Stimulated activated CD4-positive, alpha-beta T cell treated with anti-CD3 and anti-CD28 coated beads, Interleukin-2, amount 100 ng/mL, for 48 hours (primary cell): ENCODE measurements at regions not wholly inside any gene's neighbourhood (a gene's known extent, or its start where the extent isn't known, plus 50 kb on each side); places are given as distances from the start of the nearest gene placed in this dataset.

Experiments used
- DNase-seq, 2 donors: peaks; one replicate each; pipeline ENCODE4 v3.0.0-alpha.2; 2020

DNA sequence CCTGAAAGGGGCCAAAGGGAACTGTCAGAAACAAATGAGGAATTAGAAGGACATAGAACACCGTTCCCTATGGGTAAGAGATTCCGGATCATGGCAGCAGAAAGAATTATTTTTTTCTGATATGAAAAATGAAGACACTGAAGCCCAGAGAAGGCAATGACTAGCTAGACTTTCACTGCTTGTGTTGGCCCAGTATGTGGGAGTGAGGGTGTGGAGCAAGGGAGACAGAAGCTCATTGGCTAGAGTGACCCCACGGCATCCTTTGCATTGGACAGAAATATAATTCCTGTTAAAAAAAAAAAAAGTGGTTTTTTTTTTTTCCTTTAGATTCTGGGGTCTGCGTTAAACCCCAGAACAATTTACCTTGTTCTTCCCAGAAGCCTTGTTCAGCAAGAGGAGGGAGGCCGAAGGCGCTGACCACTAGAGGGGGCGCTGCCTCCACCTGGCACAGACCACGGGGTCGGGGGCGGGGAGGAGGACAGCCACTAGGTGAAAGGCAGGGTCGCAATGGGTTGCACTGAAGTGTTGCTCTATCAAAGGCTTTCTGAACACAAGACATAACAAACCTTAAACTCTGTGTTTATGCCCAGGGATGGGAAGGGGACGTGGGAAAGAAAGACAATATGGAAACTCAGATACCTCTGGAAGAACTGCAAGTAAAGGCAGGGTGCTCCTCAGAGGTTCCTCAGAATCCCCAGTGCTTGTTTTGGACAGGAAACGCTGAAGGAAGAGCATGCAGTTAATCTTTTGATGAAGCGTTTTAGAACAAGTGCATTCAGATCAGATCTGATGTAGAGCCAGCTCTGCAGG, 156.8 kb downstream of the KCNA5 start:
- DNase-seq, result peak; percentile 13 to 34

DNA sequence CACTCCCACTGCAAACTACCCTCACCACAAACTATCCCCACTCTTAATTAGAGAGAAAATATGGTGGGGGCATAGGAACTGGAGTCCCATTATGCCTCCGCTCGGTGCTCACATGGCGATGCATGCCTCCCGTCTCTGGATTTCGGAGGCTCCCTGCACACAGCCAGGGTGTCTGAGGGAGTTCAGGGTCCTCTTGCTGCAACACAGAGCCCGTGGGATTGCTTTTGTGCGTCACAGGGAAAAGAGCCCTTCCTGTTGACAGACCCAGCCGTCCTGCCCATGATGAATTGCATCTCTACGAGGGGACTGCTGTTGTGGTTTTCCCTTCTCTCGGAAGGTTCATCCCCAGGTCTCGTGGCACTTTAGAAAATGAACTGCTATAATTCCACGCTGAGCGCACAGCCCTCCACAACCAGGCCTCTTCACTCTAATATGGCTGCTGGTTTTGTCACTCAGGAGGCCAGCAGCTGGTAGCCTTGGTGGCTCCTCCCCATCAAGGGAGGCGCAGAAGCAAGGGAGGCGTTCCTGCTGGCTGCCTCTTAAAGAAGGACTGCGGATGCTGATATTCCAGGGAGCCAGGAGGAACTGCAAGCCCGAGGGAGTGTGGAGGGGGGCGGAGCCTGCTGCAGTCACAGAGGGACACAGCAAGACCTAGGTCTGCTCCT, 158.0 kb downstream of the KCNA5 start:
- no peak for DNase-seq

DNA sequence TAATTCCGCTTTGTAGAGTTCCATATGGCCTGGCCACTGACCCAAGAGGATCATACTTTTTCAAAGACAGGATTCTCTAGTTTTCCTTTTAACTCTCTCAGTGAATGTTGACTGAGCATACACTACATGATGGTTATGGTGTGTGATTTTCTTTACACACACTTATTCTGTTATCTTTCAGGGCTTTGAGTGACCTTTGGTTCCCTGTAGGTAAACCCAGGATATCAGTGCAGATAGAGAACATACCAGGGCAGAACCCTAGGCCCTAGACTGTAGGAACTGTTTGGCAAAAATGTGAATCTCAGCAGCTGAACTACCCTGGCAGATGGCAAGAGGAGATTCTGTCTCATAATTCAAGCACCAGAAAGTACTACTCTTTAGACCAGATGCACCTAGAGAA, 159.6 kb downstream of the KCNA5 start:
- DNase-seq, result no peak

DNA sequence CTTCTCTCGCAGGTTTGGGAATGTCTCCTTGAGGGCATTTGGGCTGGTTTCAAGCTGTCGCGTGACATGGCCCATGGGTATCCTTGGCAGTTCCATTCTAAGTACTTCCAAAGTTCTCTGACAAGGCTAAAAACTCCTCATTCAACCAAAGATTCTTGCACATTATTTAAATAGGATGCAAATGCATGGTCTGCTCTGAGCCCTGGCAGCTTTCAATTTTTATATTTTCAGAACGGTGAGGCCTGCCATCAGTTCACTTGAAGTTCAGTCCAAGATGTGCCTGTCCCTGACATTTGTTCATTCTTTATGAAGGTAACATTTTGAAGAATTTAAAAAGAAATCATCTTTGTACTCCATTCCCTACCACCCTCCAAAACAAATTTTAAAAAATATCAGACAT, 160.0 kb downstream of the KCNA5 start:
- DNase-seq, result no peak

DNA sequence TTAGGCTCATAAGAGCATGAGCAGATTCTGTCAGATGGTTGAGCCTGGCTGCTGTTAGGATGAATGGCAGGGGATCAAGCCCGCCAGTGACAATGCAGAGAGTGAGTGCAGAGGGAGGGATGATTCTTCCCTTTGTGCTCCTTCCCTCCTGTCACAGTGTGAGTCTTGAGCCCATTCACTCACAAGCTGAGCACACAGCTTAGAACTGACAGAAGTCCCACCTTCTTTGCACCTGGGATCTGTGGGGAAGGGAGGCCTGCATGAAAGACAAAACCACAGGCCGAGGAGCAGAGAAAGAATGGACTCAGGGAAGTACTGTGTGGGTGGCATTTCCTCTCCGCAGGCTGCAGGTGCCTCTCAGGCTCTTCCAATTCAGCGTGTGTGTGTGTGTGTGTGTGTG, 160.6 kb downstream of the KCNA5 start:
- no peak for DNase-seq

DNA sequence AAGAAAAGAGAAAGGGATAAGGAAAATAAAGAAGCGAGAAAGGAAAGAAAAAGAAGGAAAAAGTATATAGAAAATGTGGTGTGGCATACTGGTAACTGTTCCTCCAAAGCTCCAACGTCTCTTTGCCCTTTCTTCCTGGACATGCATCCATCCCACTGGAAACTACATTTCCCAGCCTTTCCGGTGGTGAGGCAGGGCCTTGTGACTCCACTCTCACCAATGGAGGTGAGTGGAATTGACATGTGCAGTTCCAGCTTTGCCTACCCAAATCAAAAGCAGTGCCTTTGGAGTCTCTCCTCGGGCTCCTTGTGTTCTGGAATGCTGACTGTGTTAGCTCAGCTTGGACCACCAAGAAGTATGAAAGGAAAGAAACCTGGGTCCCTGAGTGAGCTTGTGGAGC, 161.2 kb downstream of the KCNA5 start:
- no peak for DNase-seq

DNA sequence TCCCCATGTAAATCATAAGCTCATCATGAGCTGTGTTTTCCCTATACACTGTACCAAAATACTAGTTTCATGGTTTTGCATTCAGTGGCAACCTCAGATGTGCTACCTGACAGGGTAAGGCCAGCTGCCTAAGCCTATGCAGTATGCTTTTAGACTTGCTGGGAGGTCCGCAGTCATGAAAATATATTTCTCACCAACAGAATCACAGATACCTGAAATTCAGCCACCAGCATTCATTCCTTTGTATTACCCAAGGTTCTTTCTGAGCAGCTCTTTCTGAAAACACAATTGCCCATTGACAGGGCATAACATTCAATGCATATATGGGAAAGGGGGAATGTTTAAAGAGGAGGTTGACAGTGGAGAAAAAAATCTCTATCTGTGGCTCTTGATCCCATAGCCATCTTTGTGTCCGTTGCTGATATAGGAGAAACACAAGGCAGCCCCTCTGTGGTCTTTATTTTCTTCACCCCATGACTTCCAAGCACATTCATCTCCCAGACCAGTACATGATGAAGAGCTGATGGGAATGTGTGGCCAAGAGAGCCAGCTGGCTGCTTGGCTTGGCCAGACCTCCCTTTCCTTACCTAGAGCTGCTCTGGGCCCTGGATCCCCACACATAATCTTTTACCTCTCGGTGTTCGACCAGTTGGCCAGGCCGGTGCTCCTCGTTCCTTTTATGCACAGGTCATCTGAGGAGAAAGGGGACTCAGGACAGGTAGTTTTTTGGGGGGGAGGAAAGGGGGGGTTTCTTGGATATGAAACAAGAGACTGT, 162.9 kb downstream of the KCNA5 start:
- DNase-seq, result no peak

DNA sequence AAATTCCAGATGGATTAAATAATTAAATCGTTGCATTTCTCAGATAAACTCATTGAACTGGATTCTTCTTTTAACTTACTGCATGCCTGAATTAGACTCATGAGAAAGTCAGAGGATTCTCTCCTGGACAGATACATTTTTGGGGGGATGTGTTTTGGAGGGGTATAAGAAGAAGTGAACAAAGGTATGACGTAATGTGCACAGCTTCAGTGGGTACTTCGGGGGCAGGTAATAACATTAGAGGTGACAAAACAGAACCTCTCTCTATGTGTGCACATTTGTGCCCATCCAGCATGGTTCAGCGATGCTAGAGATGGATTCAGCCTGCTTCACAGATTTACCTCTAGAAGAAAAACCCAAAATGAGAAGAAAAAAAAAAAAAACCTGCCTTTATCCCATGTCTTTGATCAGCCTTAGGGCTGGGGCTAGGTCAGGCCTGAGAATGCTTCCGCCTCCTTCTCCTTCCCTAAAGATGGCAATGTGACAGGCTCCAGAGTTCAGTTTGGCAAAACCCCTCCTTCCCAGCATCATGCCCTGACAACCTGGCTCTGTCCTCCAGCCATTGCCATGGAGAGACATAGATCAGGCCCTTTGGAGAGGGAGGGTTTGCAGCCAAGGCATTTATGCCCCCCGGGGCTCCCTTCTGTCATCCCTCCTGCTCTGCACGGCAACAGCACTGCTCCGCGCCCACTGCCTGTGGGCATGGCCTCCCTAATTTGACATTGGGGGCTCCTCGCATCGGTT, 166.7 kb downstream of the KCNA5 start:
- DNase-seq, result no peak

DNA sequence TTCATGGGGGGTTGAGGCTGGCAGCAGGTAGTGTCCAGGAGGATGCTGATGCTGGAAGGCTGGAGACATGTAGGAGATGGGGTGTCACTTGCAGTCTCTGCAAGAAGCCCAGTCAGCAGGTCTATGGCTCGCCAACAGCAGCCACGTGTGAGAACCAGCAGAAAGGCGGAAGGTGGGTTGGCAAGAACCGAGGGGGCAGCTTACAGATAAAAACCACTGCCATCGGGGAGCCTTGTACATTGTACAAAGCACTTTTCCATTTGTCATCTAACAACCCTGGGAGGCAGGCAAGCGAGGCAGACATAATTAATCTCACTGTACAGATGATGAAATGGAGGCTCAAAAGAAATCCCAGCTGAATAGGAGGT, 167.2 kb downstream of the KCNA5 start:
- DNase-seq, result no peak

DNA sequence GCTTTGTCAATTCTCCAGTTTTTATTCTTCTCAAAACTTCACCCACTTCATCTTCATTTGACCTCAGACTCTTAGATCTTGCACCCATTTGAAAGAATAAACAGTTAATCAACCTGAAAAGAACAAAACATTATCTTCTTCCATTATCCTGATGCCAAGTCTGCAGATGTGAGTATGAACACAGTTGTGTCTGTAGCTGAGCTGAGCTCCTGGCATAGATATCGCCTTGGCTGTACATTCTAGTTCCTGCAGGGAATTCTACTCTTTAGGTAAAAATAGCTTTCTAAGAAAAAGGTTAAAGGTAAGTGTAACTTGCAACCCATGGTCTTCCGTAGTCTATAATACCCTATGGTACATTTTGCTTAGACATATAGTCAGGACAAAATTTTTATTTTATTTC, 169.7 kb downstream of the KCNA5 start:
- DNase-seq, result no peak

DNA sequence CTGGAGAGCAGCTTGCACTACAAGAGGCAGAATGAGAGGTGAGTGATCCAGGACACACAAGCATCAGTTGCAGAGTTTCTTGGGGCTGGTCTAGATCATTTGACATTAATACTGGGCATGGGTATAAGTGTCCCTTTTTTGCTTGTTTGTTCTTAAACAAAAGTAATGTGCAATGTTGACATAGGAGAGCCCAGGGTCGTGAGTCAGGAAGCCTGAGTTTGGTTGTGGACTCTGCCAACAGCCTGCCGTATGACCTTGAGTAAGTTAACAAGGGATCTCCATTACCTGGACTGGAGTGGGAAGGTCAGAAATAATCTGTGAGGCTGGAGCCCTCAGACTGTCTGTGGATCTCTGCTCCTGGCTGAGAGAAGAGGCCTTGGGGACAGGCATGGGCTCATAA, 170.3 kb downstream of the KCNA5 start:
- no peak for DNase-seq

DNA sequence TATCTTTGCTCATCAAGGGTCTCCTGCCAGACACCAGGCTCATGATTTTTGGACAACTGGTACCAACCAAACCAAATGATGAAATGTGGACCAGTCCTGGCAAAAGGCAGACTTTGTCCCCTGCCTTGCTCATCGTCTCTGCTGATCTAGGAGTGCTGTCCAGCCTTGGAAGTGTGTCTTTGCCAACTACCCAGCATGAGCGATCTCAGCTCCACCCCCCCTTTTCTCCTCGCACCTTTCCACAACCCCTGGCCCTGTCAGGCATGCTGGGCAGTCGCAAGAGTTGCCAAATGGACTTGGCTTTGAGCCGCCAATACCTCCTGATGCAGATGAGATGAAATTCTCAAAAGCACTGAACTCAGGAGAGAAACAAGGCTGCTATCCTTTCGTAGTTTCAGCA, 174.3 kb downstream of the KCNA5 start:
- DNase-seq, result no peak

DNA sequence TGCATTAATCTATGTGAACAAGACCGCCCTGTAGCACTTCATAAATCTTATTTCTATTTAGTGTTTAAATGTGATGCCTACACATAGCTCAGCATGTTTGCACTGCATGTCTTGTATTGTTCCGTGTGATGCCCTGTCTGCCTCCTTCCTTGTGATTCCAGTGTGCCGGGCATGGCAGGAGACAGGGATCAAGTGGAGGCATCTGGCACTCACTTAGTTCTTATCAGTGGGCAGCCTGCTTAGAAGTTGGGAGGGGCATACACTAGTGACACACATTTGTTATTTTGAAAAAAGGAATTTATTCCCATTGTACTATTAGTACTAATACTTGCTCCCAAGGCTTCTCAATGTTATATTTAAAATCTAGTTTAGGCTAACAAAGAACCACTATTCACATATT, 176.4 kb downstream of the KCNA5 start:
- DNase-seq, result no peak

DNA sequence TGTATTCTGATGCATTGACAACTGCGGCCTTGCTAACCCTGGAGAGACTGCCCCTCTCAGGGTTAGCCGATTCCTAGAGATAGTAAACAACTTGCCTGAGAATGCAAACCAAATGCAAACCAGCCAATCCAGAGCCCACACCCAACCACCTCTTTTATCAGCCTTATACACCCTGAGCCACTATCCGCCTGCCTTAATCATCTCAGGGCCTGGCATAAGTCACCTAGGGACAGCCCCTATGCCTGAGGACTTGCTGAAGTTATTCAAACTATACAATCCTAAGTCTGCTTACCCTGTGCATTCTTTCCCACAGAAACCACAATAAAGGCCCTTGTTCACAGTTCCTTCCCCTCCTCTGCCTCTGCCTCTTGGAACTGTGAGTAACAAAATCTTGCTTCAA, 177.2 kb downstream of the KCNA5 start:
- peak in 1 of 2 donors; percentile 20 for DNase-seq

DNA sequence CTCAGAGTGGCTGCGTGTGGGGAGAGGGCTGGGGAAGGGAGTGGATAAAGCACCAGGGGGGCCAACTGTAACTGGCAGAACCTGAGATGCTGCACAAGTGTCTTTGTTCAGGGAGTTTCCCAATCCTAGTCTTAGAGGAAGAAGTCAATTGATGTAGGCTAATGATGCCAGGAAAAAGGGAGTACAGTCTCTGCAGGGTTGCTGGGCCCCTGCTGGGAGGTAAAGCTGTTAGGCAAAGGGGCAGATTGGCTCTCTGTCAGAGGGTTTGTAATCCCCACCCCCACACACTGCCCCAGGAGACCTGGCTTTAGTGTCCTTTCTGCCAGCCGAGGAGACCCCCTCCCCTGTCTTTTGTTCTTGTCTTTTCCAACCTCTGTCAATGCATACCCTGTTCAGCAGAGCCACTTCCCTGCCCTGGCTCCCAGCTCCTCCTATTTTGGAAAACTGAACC, 178.4 kb downstream of the KCNA5 start:
- DNase-seq, result no peak

DNA sequence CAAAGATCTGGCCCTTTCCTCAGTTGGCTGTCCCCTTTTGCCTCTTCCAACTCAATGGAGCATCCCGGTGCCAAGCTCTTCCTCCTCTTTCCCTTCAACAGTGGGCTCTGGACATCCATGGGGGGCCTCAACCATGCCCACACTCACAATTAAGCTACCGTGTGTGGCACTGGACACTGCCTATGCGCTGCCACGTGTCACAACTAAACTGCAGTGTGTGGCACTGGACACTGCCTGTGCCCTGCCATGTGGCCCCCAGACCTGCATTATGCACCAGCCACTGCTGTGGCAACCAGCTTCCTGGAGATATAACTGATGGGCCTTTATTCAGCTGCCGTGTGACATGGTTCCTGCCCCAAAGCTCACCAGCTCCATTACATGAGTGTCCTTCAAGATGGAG, 179.1 kb downstream of the KCNA5 start:
- no peak for DNase-seq

DNA sequence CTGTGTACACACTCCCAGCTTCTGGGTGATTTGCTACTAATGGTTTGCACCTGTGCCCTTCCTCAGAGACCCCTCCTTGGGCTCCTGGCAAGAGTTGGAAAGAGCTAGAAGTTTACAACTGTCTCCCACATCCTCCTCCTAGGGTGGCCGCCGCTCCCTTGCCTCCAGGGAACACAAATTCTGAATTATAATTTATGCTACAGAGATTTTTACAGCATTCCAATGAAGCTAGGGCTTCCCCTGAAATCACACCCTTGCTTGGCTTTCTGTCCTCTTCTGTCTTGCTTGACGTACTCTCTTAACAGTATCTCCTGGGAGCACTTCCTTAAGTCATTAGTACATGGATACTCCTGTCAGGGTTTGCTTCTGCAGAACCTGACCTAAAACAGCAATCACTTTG, 180.2 kb downstream of the KCNA5 start:
- DNase-seq, result no peak

DNA sequence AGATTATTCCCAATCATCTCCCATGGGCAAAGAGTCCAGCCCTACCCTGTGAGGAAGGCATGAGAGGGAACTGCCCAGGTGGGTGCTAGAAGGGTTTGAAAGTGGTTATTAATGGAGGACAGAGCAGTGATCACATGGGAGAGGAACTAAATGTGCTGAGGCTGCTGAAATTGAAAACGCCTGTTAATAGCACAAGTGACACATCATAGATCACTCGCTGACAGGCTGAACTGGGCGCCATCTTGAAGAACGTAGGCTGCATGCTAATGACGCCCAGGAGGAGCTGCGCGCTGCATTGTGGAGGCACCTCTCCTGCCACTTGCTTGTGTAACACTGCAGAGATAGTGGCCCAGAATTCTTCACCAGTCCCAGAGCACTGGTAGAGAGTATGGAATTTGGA, 182.9 kb downstream of the KCNA5 start:
- DNase-seq, result no peak

DNA sequence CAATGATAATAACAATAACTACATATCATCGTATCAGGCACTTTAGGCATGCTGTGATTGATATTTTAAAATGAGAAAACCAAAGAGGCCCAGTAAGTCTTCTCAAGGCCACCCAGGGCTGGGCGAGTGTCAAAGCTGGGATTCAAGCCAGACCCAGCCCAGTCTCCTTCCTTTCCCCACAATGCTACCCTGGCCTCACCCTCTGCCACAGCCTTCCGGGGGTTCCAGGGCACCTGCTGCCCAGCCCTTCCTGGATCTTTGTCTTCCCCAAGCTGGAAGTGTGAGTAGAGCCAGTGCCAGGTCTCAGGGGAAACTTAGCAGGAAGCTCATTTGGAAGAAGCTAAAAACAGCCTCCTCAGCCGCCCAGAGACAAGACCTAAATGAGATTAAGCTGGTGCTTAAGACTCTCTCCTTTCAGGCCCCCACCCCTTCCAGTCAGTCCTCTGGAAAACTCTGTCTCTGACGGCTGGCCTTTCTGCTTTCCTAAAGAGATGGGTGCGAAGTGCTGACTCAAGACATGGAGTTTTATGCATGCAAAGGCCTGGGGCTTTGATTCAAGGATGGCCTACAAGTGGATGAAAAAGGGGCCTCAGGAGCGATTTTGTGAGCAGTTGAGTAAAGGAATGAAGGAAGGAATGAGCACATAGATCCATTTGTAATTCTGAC, 184.2 kb downstream of the KCNA5 start:
- DNase-seq, result no peak

DNA sequence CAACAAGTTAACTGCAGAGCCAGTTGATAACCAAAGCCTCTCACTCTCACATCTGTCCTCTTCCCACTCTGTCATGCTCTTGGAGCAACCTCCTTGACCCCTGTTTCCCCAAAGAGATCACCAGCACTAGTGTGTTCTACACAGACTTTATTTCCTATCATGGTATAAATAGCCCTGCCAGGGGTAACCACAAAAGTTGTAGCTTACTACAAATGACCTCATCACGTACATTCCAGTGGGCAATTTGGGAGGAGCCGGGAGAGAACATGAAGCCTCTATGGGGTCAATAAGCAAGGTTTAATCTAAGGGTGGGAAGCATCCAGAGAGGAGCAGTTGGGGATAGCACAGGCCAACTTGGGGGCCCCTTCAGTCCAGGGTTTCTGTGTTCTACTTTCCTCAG, 186.5 kb downstream of the KCNA5 start:
- DNase-seq, result no peak

DNA sequence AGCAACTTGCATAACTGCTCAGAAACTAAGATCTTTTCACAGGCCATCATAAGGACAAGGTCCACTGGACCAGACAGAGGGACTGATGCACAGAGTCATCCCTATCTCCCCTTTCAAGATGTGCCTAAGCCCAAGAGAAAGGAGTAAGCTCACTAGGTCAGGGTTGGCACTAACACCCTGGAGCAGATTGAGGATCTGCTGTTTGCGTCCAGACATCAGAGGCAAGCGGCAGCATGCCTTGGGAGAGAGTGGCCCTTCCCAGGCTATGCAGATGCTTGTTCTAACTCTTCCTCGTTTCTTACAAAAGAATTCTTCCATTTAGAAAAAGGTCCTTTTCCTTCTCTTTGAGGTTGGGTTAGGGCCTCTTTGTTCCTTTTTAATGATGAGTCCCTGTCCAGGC, 187.2 kb downstream of the KCNA5 start:
- DNase-seq, result no peak

DNA sequence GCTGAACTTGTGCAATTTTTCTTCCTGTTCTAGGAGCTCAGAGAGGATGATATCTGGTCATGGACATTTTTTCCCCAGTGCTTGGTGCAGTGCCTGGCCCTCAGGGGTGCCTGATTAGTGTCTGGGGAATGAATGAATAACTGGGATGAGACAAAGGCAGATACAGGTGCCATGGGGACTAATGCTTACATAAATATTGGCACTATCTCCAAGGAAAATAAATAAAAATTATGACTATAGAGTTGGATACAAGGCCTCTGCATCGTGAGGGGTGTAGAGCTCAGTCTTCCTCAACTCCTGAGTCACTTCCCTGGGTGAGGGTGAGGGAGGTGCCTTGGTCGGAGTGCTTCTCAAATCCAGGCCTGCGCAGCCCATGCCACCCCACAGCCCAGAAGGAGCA, 188.6 kb downstream of the KCNA5 start:
- no peak for DNase-seq
